Spleen (tissue), 7 donors: ENCODE measurements at regions not wholly inside any gene's neighbourhood (a gene's known extent, or its start where the extent isn't known, plus 50 kb on each side); places are given as distances from the start of the nearest gene placed in this dataset.

ENCODE experiments used
- POLR2A ChIP-seq, 3 donors: fragments of 450-650 bp; IDR thresholded peaks; one replicate each; pipeline ENCODE4 v1.5.1; 2017; ENCODE audit warnings: antibody characterized with exemption in 3 of 3, mild to moderate bottlenecking in 1 of 3
- POLR2AphosphoS5 ChIP-seq, 3 donors: sonication (generic); formaldehyde crosslinking; IDR thresholded peaks; one replicate each; pipeline ENCODE4 v1.5.1; 2017; ENCODE audit warnings: antibody characterized with exemption in 3 of 3
- TF ChIP-seq, protein P1 (sequence below), 11 experiments: fragments of 200-600 bp in 7 of 11; fragments of 450-650 bp in 4 of 11; sonication (generic) in 4 of 11; IDR thresholded peaks in 8 of 11; conservative IDR thresholded peaks in 3 of 11; 1 replicate in 7 of 11; 2 replicates in 4 of 11; pipeline versions ENCODE4 v1.4.0 to v1.8.0; 2016 to 2021; ENCODE audit warnings: antibody characterized with exemption in 11 of 11, inconsistent platforms in 4 of 11, mild to moderate bottlenecking in 1 of 11
- donor health status: DM: no; HTN: no; CAD: no; lungs with moderate emphysema.
- donor health status: DM: no; HTN: no; CAD: no.
- donor health status: DM: no; HTN: no; CAD: no.

DNA sequence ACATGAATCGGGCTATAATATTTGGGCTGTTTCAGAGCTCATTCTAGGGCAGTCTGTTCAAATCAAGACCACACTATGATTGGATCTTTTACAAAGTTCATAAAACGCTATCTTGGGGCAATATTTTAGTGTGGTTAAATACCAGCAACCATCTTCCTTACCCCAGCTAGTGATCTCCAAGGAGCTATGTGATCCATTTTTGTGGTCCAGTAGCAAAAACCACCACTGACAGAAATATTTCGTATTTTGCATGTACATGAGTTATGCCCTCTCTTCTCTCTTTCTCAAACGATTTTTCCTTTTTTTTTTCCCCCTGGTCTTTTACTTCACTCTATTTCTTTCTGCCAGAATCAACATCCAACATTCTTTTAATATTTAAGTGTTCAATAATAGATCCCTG lies 280.6 kb upstream of the KITLG start:
- TF ChIP-seq, protein P1, sequence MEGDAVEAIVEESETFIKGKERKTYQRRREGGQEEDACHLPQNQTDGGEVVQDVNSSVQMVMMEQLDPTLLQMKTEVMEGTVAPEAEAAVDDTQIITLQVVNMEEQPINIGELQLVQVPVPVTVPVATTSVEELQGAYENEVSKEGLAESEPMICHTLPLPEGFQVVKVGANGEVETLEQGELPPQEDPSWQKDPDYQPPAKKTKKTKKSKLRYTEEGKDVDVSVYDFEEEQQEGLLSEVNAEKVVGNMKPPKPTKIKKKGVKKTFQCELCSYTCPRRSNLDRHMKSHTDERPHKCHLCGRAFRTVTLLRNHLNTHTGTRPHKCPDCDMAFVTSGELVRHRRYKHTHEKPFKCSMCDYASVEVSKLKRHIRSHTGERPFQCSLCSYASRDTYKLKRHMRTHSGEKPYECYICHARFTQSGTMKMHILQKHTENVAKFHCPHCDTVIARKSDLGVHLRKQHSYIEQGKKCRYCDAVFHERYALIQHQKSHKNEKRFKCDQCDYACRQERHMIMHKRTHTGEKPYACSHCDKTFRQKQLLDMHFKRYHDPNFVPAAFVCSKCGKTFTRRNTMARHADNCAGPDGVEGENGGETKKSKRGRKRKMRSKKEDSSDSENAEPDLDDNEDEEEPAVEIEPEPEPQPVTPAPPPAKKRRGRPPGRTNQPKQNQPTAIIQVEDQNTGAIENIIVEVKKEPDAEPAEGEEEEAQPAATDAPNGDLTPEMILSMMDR (IDR thresholded peaks at IDR 0.05 in 8 of 11, conservative IDR thresholded peaks at IDR 0.05 in 3 of 11) = no peak
- no peak for TF ChIP-seq POLR2AphosphoS5 (IDR thresholded peaks at IDR 0.05)
- TF ChIP-seq POLR2A (IDR thresholded peaks at IDR 0.05) = no peak
